ENCODE measurements at regions not wholly inside any gene's neighbourhood (a gene's known extent, or its start where the extent isn't known, plus 50 kb on each side); places are given as distances from the start of the nearest gene placed in this dataset.
A peak's percentile ranks its signal among the peaks of the same experiment; 100 is the strongest.

- TF ChIP-seq ZNF462 (CRISPR knock-in tag; IDR thresholded peaks at IDR 0.05) (no peak), JUNB (IDR thresholded peaks at IDR 0.05; ENCODE audit: unreplicated experiment) (no peak), ETS1 (IDR thresholded peaks at IDR 0.05) (no peak)
These were observed 235.9 kb upstream of the GBE1 start (continued) for GRCh38 chr3:81997390-81997789.

- no peaks in the 10 kb centered on the region for H3K4me1 ChIP-seq (ENCODE audit: insufficient read depth)
- peaks cover 4% of the 10 kb centered on the region; the same call in 1 of the 2 replicates for H3K9me2 ChIP-seq (ENCODE audit: insufficient read depth)
- H2AFZ ChIP-seq: no peak overlapping the region
- DNase-seq (ENCODE audit: low spot score) (peak; percentile 20), ATAC-seq (no peak)
- no peaks in the 10 kb centered on the region for H3K36me3 ChIP-seq (ENCODE audit: insufficient read depth)
- no peak overlapping the region for H3K4me3 Mint-ChIP-seq
- H3K9me3 Mint-ChIP-seq: peaks cover 4% of the 10 kb centered on the region; the same call in 1 of the 3 replicates
- peaks cover 1% of the 10 kb centered on the region for H3K27me3 Mint-ChIP-seq (ENCODE audit: insufficient read depth, low read depth, poor library complexity)
- no peaks in the 10 kb centered on the region for H3K79me2 ChIP-seq (replicated peaks; ENCODE audit: insufficient read depth)
- H3K36me3 Mint-ChIP-seq (ENCODE audit: low read depth): no peaks in the 10 kb centered on the region
- H3K27ac ChIP-seq (ENCODE audit: low read depth): no peak overlapping the region
- H3K4me2 ChIP-seq: no peak overlapping the region
- H4K20me1 ChIP-seq (replicated peaks; ENCODE audit: insufficient read depth): no peaks in the 10 kb centered on the region
- no peak overlapping the region for H3K4me3 ChIP-seq
- no peaks in the 10 kb centered on the region for H3F3A ChIP-seq (replicated peaks; ENCODE audit: low read depth)
- H3K27ac Mint-ChIP-seq: no peak overlapping the region
- TF ChIP-seq CTCF (conservative IDR thresholded peaks at IDR 0.05; ENCODE audit: low read depth in 2 of 2) (peak; percentile 34 to 57; a peak in 3 of 4 replicates), STAT1 (IDR thresholded peaks at IDR 0.05; ENCODE audit: unreplicated experiment) (no peak)
- no peaks in the 10 kb centered on the region for H3K27me3 ChIP-seq (ENCODE audit: insufficient read depth)
- peaks cover 4% of the 10 kb centered on the region; the same call in 1 of the 3 replicates for H3K4me1 Mint-ChIP-seq
These were observed 233.9 kb upstream of the GBE1 start for GRCh38 chr3:81995329-81995728.
